ENCODE measurements at regions not wholly inside any gene's neighbourhood (a gene's known extent, or its start where the extent isn't known, plus 50 kb on each side); places are given as distances from the start of the nearest gene placed in this dataset.

DNA sequence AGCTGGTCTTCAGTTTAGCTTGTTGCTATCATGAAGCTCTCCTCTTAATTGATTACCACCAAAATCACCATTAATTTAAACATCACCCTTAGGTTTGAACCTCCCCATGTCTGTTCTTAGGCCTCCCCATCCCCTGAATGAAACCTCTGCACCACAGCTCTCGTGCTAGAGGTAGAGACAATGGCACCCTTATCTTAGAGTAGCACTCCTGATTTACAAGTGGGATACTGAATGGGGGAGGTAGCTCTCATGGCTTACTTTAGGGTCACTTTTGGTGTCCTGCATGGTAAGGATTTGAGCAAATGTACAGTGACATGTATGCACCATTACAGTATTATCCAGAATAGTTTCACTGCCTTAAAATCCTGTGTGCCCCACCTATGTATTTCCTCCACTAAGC lies 115.6 kb upstream of the ADTRP start:
- H3K36me3 ChIP-seq = no peaks in the 10 kb centered on the region
- no peaks in the 10 kb centered on the region for H3K4me1 ChIP-seq
- ATAC-seq = no peak
- H3K27me3 ChIP-seq (ENCODE audit: low read depth) = no peaks in the 10 kb centered on the region
- no peak for TF ChIP-seq CTCF (IDR thresholded peaks at IDR 0.05)
- no peaks in the 10 kb centered on the region for H3K9me3 ChIP-seq
- no peak overlapping the region for H3K4me3 ChIP-seq
- intact Hi-C loops (cut with DNase I) = no loop called here
- no peak for DNase-seq
- no peak overlapping the region for H3K27ac ChIP-seq

GRCh38 chr6:11891547-11891946 lies 112.9 kb upstream of the ADTRP start:
- Histone ChIP-seq H3K36me3 (no peaks in the 10 kb centered on the region), H3K4me3 (no peak overlapping the region), H3K4me1 (no peaks in the 10 kb centered on the region), H3K27me3 (ENCODE audit: low read depth) (no peaks in the 10 kb centered on the region), H3K9me3 (no peaks in the 10 kb centered on the region), H3K27ac (no peak overlapping the region)
- DNase-seq (no peak), ATAC-seq (no peak)
- intact Hi-C loops (cut with DNase I) = no loop called here
- no peak for TF ChIP-seq CTCF (IDR thresholded peaks at IDR 0.05)

- intact Hi-C loops (cut with DNase I) = no loop called here
- Histone ChIP-seq H3K27ac (no peak overlapping the region), H3K36me3 (no peaks in the 10 kb centered on the region), H3K27me3 (ENCODE audit: low read depth) (no peaks in the 10 kb centered on the region), H3K9me3 (no peaks in the 10 kb centered on the region), H3K4me1 (no peaks in the 10 kb centered on the region), H3K4me3 (no peak overlapping the region)
- ATAC-seq = no peak
- TF ChIP-seq CTCF (IDR thresholded peaks at IDR 0.05) = no peak
- no peak for DNase-seq
These were observed 112.2 kb upstream of the ADTRP start for GRCh38 chr6:11890849-11891248.

DNA sequence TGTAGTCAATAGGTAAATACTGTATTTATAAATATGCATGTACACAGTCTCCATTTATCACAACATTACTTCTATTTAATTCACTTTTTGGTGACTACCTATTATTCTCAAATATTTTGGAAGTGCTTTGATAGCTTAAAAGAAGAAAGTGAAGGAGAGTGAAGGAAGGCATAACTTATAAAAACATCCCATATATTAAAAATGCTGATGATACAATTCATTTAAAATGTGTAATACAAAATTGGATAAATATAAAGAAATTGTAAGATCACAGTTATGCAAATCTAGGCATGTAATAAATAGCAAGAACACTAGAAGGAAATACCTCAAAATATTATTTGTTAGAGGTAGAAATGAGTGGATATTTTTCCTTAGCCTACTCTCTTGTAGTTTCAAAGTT lies 111.6 kb upstream of the ADTRP start:
- DNase-seq (no peak), ATAC-seq (no peak)
- intact Hi-C loops (cut with DNase I) = no loop called here
- TF ChIP-seq CTCF (IDR thresholded peaks at IDR 0.05) = no peak
- no peaks in the 10 kb centered on the region for H3K4me1 ChIP-seq
- no peaks in the 10 kb centered on the region for H3K27me3 ChIP-seq (ENCODE audit: low read depth)
- H3K4me3 ChIP-seq = no peak overlapping the region
- H3K27ac ChIP-seq = no peak overlapping the region
- no peaks in the 10 kb centered on the region for H3K9me3 ChIP-seq
- H3K36me3 ChIP-seq = no peaks in the 10 kb centered on the region

DNA sequence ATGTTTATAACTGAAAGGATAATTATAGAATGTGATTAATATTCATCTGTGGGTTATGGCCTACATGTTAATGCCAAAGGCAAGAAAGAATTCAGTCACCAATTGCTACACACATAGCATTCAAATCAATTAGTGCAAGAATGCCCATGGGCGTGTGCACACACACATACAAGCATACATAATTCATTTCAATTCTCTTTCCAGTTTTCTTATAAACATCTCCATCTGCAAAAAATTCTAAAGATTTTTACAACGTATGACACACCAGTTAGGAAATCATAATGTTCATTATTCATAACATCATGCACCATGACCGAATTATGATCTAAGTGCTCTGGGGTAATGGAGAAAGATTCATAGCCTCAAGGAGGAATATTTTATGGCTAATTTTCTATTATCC lies 111.0 kb upstream of the ADTRP start:
- TF ChIP-seq CTCF (IDR thresholded peaks at IDR 0.05) = no peak
- no peak for DNase-seq

DNA sequence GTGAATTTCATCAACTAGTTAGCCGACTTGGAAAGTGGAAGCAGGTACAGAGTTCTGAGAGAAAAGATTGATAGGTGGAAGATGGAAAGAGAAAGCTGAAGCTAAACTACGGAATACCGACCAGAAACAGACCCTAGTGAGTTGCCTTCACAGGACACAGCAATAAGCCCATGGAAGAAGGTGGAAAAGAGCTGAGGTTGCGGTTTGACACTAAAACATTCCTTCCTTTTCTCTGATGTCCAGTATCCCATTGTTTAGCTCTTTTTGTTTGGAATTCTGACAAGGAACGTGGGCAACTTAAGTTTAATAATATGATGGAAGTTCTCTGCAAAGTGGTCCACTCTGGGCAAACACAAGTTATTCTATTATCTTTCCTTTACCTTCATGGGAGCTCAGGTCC lies 110.1 kb upstream of the ADTRP start:
- Histone ChIP-seq H3K27ac (no peak overlapping the region), H3K9me3 (no peaks in the 10 kb centered on the region), H3K4me3 (no peak overlapping the region), H3K36me3 (no peaks in the 10 kb centered on the region), H3K4me1 (no peaks in the 10 kb centered on the region), H3K27me3 (ENCODE audit: low read depth) (no peaks in the 10 kb centered on the region)
- ATAC-seq (no peak), DNase-seq (no peak)
- TF ChIP-seq CTCF (IDR thresholded peaks at IDR 0.05) = no peak
- intact Hi-C loops (cut with DNase I) = no loop called here

More for the DNA sequence above, 111.0 kb upstream of the ADTRP start:
- intact Hi-C loops (cut with DNase I) = no loop called here
- no peak overlapping the region for H3K27ac ChIP-seq
- no peaks in the 10 kb centered on the region for H3K27me3 ChIP-seq (ENCODE audit: low read depth)
- no peaks in the 10 kb centered on the region for H3K36me3 ChIP-seq
- H3K4me1 ChIP-seq = no peaks in the 10 kb centered on the region
- no peak for ATAC-seq
- no peak overlapping the region for H3K4me3 ChIP-seq
- H3K9me3 ChIP-seq = no peaks in the 10 kb centered on the region
